GM12878 (cell line): ENCODE measurements at regions not wholly inside any gene's neighbourhood (a gene's known extent, or its start where the extent isn't known, plus 50 kb on each side); places are given as distances from the start of the nearest gene placed in this dataset.

Experiments
- NBN ChIP-seq: fragments of 450-650 bp; IDR thresholded peaks from 2 replicates; pipeline ENCODE4 v1.6.1; 2016
- NR2F1 ChIP-seq: fragments of 450-650 bp; conservative IDR thresholded peaks from 2 replicates; pipeline ENCODE4 v1.6.1; 2017; ENCODE audit warnings: mild to moderate bottlenecking
- NRF1 ChIP-seq: conservative IDR thresholded peaks from 2 replicates; pipeline ENCODE4 v1.6.1; 2011; ENCODE audit warnings: mild to moderate bottlenecking, low read depth, low read length, improper control_type of control experiment
- POLR2A ChIP-seq: IDR thresholded peaks from 2 replicates; pipeline ENCODE4 v1.6.1; 2011; ENCODE audit warnings: low read depth, mild to moderate bottlenecking, low read length
- POLR2AphosphoS5 ChIP-seq: IDR thresholded peaks from 2 replicates; pipeline ENCODE4 v1.6.1; 2011; ENCODE audit warnings: mild to moderate bottlenecking, low read length, inconsistent platforms
- RELB ChIP-seq: fragments of 450-650 bp; IDR thresholded peaks from 2 replicates; pipeline ENCODE4 v1.6.1; 2017; ENCODE audit warnings: low read depth, mild to moderate bottlenecking, moderate library complexity
- ZNF274 ChIP-seq: IDR thresholded peaks from one replicate; pipeline ENCODE4 v1.8.0; 2011; ENCODE audit not compliant: insufficient read length, insufficient read depth
- TF ChIP-seq, protein P1 (sequence below), 3 experiments: IDR thresholded peaks in 2 of 3; conservative IDR thresholded peaks in 1 of 3; 2 replicates each; pipeline ENCODE4 v1.5.1; 2011; ENCODE audit warnings: low read depth in 3 of 3, low read length in 3 of 3, mild to moderate bottlenecking in 3 of 3, control low read depth in 2 of 3, moderate library complexity in 2 of 3, inconsistent platforms in 1 of 3, mixed read lengths in 1 of 3; ENCODE audit not compliant: control insufficient read depth in 2 of 3, insufficient read depth in 1 of 3; ENCODE audit errors: extremely low read depth in 1 of 3

GRCh38 chr13:71382285-71382684, 484.7 kb downstream of the DACH1 start:
- TF ChIP-seq, protein P1, sequence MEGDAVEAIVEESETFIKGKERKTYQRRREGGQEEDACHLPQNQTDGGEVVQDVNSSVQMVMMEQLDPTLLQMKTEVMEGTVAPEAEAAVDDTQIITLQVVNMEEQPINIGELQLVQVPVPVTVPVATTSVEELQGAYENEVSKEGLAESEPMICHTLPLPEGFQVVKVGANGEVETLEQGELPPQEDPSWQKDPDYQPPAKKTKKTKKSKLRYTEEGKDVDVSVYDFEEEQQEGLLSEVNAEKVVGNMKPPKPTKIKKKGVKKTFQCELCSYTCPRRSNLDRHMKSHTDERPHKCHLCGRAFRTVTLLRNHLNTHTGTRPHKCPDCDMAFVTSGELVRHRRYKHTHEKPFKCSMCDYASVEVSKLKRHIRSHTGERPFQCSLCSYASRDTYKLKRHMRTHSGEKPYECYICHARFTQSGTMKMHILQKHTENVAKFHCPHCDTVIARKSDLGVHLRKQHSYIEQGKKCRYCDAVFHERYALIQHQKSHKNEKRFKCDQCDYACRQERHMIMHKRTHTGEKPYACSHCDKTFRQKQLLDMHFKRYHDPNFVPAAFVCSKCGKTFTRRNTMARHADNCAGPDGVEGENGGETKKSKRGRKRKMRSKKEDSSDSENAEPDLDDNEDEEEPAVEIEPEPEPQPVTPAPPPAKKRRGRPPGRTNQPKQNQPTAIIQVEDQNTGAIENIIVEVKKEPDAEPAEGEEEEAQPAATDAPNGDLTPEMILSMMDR (IDR thresholded peaks at IDR 0.05 in 2 of 3, conservative IDR thresholded peaks at IDR 0.05 in 1 of 3; ENCODE audit: control insufficient read depth in 2 of 3, extremely low read depth in 1 of 3, insufficient read depth in 1 of 3, low read depth in 3 of 3, low read length in 3 of 3), result no peak
- TF ChIP-seq POLR2AphosphoS5, result no peak
- TF ChIP-seq NRF1, result no peak
- TF ChIP-seq NR2F1, result no peak
- no peak for TF ChIP-seq ZNF274
- no peak for TF ChIP-seq RELB
- no peak for TF ChIP-seq NBN
- TF ChIP-seq POLR2A, result no peak
